ENCODE measurements at regions not wholly inside any gene's neighbourhood (a gene's known extent, or its start where the extent isn't known, plus 50 kb on each side); places are given as distances from the start of the nearest gene placed in this dataset.

DNA sequence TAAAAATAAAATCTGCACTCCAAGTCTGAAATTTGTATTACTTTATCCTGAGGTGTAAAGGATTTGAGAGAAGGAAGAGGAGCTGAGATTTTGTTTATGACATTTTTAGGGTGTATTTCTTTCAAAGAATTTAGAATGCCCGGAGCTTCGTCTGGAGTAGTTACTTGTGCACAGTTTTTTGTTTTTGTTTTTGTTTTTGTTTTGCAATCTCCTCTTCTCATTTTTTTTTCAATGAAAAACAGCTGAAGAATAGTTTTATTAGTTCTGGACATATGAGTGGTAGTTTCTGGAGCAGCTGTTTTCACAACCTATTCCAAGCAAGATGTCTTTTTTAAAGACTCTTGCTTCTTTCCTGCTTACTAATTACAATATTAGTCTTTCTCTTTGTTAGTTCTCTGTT lies 408.2 kb upstream of the PTGER4 start:
- Histone ChIP-seq H3K4me3 (no peak overlapping the region), H3K27ac (no peak overlapping the region), H3K9me3 (no peaks in the 10 kb centered on the region), H3K4me1 (no peaks in the 10 kb centered on the region), H3K4me2 (no peak overlapping the region)
- ATAC-seq (no peak), DNase-seq (ENCODE audit: low read depth in 1 of 2, low spot score in 1 of 2) (no peak), FAIRE-seq (no peak)
- TF ChIP-seq RAD21 (conservative IDR thresholded peaks at IDR 0.05 in 1 of 2, IDR thresholded peaks at IDR 0.05 in 1 of 2) (no peak), POLR2A (IDR thresholded peaks at IDR 0.05; ENCODE audit: low read length) (no peak), RARB (CRISPR knock-in tag; IDR thresholded peaks at IDR 0.05) (no peak), KDM5A (IDR thresholded peaks at IDR 0.05) (no peak), FOSB (CRISPR knock-in tag; IDR thresholded peaks at IDR 0.05) (no peak), MAZ (IDR thresholded peaks at IDR 0.05; ENCODE audit: borderline replicate concordance, low read depth, low read length) (no peak), ESRRA (IDR thresholded peaks at IDR 0.05; ENCODE audit: borderline replicate concordance, low read length) (no peak), NR3C1 (IDR thresholded peaks at IDR 0.05) (no peak), SMC3 (IDR thresholded peaks at IDR 0.05) (no peak), MYC (IDR thresholded peaks at IDR 0.05; ENCODE audit: borderline replicate concordance, low read length) (no peak), NFE2L2 (conservative IDR thresholded peaks at IDR 0.05; ENCODE audit: low read length) (no peak), SREBF2 (IDR thresholded peaks at IDR 0.05) (no peak), GATA3 (IDR thresholded peaks at IDR 0.05; ENCODE audit: borderline replicate concordance) (no peak), CHD2 (IDR thresholded peaks at IDR 0.05; ENCODE audit: low read length, partially characterized antibody) (no peak)
- TF ChIP-seq, protein P1, sequence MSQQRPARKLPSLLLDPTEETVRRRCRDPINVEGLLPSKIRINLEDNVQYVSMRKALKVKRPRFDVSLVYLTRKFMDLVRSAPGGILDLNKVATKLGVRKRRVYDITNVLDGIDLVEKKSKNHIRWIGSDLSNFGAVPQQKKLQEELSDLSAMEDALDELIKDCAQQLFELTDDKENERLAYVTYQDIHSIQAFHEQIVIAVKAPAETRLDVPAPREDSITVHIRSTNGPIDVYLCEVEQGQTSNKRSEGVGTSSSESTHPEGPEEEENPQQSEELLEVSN (IDR thresholded peaks at IDR 0.05; ENCODE audit: borderline replicate concordance, low read depth) = no peak
- TF ChIP-seq, protein P2, sequence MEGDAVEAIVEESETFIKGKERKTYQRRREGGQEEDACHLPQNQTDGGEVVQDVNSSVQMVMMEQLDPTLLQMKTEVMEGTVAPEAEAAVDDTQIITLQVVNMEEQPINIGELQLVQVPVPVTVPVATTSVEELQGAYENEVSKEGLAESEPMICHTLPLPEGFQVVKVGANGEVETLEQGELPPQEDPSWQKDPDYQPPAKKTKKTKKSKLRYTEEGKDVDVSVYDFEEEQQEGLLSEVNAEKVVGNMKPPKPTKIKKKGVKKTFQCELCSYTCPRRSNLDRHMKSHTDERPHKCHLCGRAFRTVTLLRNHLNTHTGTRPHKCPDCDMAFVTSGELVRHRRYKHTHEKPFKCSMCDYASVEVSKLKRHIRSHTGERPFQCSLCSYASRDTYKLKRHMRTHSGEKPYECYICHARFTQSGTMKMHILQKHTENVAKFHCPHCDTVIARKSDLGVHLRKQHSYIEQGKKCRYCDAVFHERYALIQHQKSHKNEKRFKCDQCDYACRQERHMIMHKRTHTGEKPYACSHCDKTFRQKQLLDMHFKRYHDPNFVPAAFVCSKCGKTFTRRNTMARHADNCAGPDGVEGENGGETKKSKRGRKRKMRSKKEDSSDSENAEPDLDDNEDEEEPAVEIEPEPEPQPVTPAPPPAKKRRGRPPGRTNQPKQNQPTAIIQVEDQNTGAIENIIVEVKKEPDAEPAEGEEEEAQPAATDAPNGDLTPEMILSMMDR (IDR thresholded peaks at IDR 0.05) = no peak
- 84% methylated on average over 2 of the region's 2 CpGs for WGBS (ENCODE audit: missing lambda C conversion rate)
- ChIA-PET CTCF (no interaction called here), POLR2A (no interaction called here)

DNA sequence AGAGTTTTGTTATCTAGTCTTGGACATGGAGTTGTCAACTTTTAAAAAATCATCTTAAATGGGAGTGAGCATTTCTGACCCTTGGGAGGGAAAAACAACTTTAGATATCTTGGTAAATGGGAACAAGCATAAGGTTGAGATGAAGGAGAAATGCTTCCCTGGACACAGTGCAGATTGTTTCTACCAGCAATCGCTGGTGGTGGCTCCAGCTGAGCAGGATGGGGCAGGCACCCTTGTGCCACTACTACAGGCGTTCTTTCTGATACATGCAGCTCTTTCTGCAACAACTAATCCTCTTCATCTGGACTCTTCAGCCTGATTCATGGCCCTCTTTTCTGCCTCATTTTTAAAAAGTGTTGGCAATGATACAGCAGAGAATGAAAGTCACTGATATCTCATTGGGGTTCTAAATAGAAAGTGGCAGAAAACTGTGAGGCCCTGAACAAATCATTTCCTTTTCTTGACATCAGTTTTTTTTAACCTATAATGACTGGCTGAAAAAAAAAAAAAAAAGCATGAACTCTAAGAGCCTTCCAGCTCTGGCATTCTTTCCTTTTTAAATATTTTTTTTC lies 409.4 kb upstream of the PTGER4 start:
- ATAC-seq (no peak), FAIRE-seq (no peak), DNase-seq (ENCODE audit: low read depth in 1 of 2, low spot score in 1 of 2) (no peak)
- ChIA-PET POLR2A (no interaction called here), CTCF (interaction anchor here (0.6 to 0.7 kb wide), 3 partner anchors 157 to 377 kb away, joined by 3 to 4 read pairs (median 4); no protein-coding TSS in a partner anchor)
- H3K4me2 ChIP-seq = no peak overlapping the region
- H3K27ac ChIP-seq = no peak overlapping the region
- H3K4me3 ChIP-seq = no peak overlapping the region
- no peak for TF ChIP-seq MAFK (IDR thresholded peaks at IDR 0.05; ENCODE audit: partially characterized antibody)
- TF ChIP-seq ZC3H11A (IDR thresholded peaks at IDR 0.05) = no peak
- no peak for TF ChIP-seq FOXS1 (CRISPR knock-in tag; IDR thresholded peaks at IDR 0.05)
- TF ChIP-seq, protein P3, sequence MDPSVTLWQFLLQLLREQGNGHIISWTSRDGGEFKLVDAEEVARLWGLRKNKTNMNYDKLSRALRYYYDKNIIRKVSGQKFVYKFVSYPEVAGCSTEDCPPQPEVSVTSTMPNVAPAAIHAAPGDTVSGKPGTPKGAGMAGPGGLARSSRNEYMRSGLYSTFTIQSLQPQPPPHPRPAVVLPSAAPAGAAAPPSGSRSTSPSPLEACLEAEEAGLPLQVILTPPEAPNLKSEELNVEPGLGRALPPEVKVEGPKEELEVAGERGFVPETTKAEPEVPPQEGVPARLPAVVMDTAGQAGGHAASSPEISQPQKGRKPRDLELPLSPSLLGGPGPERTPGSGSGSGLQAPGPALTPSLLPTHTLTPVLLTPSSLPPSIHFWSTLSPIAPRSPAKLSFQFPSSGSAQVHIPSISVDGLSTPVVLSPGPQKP (IDR thresholded peaks at IDR 0.05; ENCODE audit: low read depth, low read length) = no peak
- TF ChIP-seq TP53 (CRISPR knock-in tag; IDR thresholded peaks at IDR 0.05) = no peak
- TF ChIP-seq NFE2L2 (conservative IDR thresholded peaks at IDR 0.05; ENCODE audit: low read length) = no peak
- no peak for TF ChIP-seq SMC3 (IDR thresholded peaks at IDR 0.05)
- TF ChIP-seq EHMT2 (IDR thresholded peaks at IDR 0.05; ENCODE audit: low read depth) = no peak
- TF ChIP-seq RCOR1 (IDR thresholded peaks at IDR 0.05; ENCODE audit: low read depth, low read length) = no peak
- TF ChIP-seq, protein P4, sequence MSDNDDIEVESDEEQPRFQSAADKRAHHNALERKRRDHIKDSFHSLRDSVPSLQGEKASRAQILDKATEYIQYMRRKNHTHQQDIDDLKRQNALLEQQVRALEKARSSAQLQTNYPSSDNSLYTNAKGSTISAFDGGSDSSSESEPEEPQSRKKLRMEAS (IDR thresholded peaks at IDR 0.05) = no peak
- no peak for TF ChIP-seq KDM5A (IDR thresholded peaks at IDR 0.05)
- no peak for TF ChIP-seq JUN (IDR thresholded peaks at IDR 0.05)
- TF ChIP-seq, protein P5, sequence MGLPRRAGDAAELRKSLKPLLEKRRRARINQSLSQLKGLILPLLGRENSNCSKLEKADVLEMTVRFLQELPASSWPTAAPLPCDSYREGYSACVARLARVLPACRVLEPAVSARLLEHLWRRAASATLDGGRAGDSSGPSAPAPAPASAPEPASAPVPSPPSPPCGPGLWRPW (IDR thresholded peaks at IDR 0.05) = no peak
- TF ChIP-seq FOSB (CRISPR knock-in tag; IDR thresholded peaks at IDR 0.05) = no peak
- TF ChIP-seq, protein P6, sequence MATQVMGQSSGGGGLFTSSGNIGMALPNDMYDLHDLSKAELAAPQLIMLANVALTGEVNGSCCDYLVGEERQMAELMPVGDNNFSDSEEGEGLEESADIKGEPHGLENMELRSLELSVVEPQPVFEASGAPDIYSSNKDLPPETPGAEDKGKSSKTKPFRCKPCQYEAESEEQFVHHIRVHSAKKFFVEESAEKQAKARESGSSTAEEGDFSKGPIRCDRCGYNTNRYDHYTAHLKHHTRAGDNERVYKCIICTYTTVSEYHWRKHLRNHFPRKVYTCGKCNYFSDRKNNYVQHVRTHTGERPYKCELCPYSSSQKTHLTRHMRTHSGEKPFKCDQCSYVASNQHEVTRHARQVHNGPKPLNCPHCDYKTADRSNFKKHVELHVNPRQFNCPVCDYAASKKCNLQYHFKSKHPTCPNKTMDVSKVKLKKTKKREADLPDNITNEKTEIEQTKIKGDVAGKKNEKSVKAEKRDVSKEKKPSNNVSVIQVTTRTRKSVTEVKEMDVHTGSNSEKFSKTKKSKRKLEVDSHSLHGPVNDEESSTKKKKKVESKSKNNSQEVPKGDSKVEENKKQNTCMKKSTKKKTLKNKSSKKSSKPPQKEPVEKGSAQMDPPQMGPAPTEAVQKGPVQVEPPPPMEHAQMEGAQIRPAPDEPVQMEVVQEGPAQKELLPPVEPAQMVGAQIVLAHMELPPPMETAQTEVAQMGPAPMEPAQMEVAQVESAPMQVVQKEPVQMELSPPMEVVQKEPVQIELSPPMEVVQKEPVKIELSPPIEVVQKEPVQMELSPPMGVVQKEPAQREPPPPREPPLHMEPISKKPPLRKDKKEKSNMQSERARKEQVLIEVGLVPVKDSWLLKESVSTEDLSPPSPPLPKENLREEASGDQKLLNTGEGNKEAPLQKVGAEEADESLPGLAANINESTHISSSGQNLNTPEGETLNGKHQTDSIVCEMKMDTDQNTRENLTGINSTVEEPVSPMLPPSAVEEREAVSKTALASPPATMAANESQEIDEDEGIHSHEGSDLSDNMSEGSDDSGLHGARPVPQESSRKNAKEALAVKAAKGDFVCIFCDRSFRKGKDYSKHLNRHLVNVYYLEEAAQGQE (IDR thresholded peaks at IDR 0.05) = no peak
- TF ChIP-seq CBX2 (IDR thresholded peaks at IDR 0.05; ENCODE audit: borderline replicate concordance, low read depth) = no peak
- TF ChIP-seq EHF (CRISPR knock-in tag; IDR thresholded peaks at IDR 0.05) = no peak
- TF ChIP-seq TFCP2L1 (CRISPR knock-in tag; IDR thresholded peaks at IDR 0.05) = no peak
- no peak for TF ChIP-seq MAZ (IDR thresholded peaks at IDR 0.05; ENCODE audit: borderline replicate concordance, low read depth, low read length)
- TF ChIP-seq HEYL (CRISPR knock-in tag; IDR thresholded peaks at IDR 0.05) = no peak
- H3K4me1 ChIP-seq = no peaks in the 10 kb centered on the region
- H3K9me3 ChIP-seq = no peaks in the 10 kb centered on the region
- 54% methylated on average over 2 of the region's 2 CpGs for WGBS (ENCODE audit: missing lambda C conversion rate)
